Ishikawa (cell line): ENCODE measurements at regions not wholly inside any gene's neighbourhood (a gene's known extent, or its start where the extent isn't known, plus 50 kb on each side); places are given as distances from the start of the nearest gene placed in this dataset.

Experiments
- CEBPB ChIP-seq: IDR thresholded peaks from 2 replicates; pipeline ENCODE4 v1.6.1; 2012
- EGR1 ChIP-seq: IDR thresholded peaks from 2 replicates; pipeline ENCODE4 v1.6.1; 2012
- EP300 ChIP-seq: IDR thresholded peaks from 2 replicates; pipeline ENCODE4 v1.6.1; 2012; ENCODE audit warnings: borderline replicate concordance
- MAX ChIP-seq: IDR thresholded peaks from 2 replicates; pipeline ENCODE4 v1.6.1; 2012
- NFIC ChIP-seq: IDR thresholded peaks from 2 replicates; pipeline ENCODE4 v1.6.1; 2012
- RAD21 ChIP-seq: IDR thresholded peaks from 2 replicates; pipeline ENCODE4 v1.6.1; 2012; ENCODE audit warnings: low read depth
- TAF1 ChIP-seq: IDR thresholded peaks from 2 replicates; pipeline ENCODE4 v1.6.1; 2012; ENCODE audit warnings: low read depth, mild to moderate bottlenecking
- TCF12 ChIP-seq: IDR thresholded peaks from 2 replicates; pipeline ENCODE4 v1.6.1; 2012; ENCODE audit warnings: low read depth
- TEAD4 ChIP-seq: IDR thresholded peaks from 2 replicates; pipeline ENCODE4 v1.6.1; 2012
- YY1 ChIP-seq: IDR thresholded peaks from 2 replicates; pipeline ENCODE4 v1.6.1; 2012; ENCODE audit warnings: low read depth
- TF ChIP-seq, protein P1 (sequence below): IDR thresholded peaks from 2 replicates; pipeline ENCODE4 v1.6.1; 2012

DNA sequence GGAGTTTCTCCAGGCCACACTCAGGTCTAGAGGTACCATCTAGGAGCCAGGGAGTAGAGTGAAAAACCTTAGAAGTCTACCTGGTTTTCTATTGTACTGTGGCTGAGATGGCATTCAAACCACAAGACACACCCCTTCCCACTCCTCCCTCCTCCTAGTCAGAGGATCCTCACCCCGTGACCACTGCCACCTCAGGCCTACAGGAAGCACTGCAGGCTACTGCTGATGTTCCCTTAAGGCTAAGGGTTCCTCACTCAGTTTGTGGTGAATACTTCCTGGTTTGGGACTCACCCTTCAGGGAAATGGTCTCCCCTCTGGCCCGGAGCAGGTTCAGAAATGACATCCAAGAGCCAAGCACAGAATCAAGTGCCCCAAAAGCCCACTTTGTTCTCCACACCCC lies 1293.9 kb downstream of the JRKL start:
- no peak for TF ChIP-seq TAF1
- no peak for TF ChIP-seq TEAD4
- no peak for TF ChIP-seq RAD21
- no peak for TF ChIP-seq EGR1
- TF ChIP-seq MAX = no peak
- TF ChIP-seq NFIC = no peak
- TF ChIP-seq EP300 = no peak
- no peak for TF ChIP-seq CEBPB
- no peak for TF ChIP-seq YY1
- no peak for TF ChIP-seq TCF12
- TF ChIP-seq, protein P1, sequence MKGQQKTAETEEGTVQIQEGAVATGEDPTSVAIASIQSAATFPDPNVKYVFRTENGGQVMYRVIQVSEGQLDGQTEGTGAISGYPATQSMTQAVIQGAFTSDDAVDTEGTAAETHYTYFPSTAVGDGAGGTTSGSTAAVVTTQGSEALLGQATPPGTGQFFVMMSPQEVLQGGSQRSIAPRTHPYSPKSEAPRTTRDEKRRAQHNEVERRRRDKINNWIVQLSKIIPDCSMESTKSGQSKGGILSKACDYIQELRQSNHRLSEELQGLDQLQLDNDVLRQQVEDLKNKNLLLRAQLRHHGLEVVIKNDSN = no peak
